HG03342 (cell line): ENCODE measurements at regions not wholly inside any gene's neighbourhood (a gene's known extent, or its start where the extent isn't known, plus 50 kb on each side); places are given as distances from the start of the nearest gene placed in this dataset.

Source experiments
- ATAC-seq: cut with Tn5 transposase; IDR thresholded peaks from one replicate; pipeline ENCODE4 v1.9.1; 2021; ENCODE audit warnings: mild to moderate bottlenecking, moderate library complexity; ENCODE audit not compliant: unreplicated experiment

- no peak for ATAC-seq
Measured at GRCh38 chr2:217219164-217219520, 359.3 kb upstream of the TNP1 start.

DNA sequence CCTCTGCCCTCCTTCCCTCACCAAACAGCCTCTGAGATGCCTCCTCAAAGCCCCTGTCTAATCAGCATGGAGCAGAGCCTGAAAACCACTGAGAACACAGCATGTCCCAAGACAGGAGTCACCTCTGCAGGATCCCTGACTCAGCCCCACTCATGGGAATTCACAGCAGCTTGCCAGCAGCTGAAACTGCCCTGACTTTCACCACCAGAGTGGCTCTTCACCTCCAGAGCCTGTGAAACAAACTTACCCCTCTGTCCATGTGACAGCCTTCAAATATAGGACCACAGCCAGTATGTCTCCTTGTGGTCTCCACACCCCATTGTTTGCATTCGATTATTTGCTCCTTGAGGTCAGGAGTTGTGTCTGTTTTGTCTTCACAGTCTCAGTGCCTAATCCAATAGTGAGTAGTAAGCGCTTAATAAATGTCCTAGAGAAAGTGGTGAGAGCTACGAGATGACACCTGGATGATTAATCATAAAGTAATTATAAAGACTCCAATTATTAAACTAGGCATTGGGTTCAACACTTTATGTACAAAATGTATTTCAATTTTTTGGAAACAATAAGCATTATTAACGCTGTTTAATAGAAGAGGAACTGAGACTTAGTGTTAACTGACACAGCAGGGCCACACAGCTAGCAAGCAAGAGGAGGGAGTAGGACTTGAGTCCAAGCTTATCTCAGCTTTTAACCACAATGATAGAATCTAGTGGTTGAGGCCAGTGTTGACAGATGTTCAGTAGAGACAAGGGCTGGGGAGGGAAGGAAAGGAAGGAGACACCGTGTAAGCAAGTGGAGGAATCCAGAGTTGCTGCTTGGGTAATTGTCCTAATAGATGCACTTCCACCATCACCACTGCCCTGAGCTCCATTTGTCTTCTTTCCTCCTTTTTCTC, 358.7 kb upstream of the TNP1 start:
- peak; percentile 57 for ATAC-seq

DNA sequence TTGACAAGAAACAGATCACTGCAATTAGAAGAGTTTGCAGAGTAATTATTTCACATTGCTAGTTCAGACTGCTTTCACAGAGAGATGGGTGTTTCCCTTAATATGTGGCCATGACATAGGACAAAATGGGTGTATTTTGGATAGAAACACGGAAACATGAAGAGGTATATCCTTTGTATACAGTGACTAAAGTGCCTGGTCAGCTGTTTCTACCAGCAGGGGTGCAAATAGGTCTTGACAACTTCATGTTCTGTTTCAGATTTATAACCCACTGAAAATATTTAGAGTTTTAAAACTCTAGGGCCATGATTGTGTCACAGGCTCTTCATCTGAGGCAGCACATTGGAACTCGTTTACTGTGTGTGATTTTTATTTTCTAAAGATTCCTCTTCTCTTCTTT, 357.1 kb upstream of the TNP1 start:
- no peak for ATAC-seq

DNA sequence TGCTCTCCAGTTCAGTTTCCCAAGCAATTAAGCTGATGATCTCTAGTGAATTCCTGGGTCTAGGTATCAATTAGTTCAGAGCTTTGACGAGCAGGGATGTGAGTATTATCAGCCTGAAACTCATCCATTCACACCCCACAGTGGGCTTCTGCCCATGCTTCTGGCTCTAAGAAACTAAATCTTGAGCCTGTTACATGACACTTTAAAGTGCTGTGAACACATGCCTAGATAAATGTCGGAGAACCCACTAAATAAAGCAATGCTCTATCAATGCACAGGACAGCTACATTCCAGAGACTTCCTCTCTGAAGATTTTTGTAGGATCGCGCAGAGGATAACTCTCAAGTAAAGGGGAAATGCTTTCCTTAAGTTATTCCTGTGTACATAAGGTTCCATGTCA, 356.5 kb upstream of the TNP1 start:
- no peak for ATAC-seq

- no peak for ATAC-seq
Measured at GRCh38 chr2:217215877-217216276, 356.0 kb upstream of the TNP1 start.

DNA sequence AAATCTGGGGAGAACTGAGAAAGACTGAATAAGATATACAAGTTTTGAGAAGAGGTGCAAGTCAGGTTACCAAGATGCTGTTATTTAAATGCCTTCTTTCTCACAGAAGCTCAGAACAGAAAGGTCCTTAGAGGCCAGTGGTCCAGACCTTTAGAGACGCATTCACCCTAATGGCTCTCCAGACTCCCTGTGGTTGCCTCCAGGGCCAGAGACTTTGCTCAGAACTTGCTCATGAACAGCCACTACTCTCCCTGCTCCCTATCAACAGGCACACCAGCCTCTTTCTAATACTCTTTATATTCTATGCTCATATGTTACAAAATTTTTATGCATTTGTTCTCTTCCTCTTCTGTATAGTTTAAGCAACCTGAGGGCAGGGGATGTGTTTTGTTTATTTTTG, 349.0 kb upstream of the TNP1 start:
- no peak for ATAC-seq

- ATAC-seq: no peak
Measured at GRCh38 chr2:217207699-217208010, 347.8 kb upstream of the TNP1 start.

DNA sequence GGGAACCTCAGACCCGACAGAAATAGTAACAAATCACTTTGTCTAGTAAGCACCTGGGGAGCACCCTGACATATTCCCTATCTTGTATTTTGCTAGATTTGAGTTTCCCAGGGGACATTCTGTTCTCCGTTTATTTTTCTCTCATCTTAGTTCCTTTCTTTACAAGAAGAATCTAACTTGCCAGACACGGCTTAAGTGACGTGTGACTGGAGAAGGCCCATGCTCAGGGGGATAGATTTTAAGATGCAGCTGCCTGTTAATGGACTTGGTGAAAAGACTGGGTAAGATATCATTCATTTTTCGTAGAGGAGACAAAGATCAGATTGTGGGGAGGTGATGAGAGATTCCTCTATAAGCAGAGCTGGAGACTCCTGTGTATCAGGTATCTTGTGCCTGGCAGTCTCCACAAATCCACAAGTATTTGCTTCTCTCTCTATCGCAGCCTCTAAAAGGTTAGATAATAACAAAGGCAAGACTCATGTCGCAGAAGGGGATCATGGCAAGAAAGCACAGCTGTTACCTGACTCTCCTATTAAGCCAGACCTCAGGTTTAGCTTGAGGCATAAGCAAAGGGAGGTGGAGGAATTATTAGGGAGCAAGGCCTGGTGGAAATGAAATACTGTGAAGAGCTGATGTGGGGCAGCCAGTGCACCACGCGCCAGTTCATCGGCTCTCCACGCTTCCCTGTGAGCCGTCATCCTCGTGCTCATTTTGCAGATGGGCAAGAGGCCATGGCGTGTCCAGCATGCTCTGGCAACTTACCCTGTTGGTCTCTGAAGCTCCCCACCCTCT, 347.2 kb upstream of the TNP1 start:
- ATAC-seq: no peak

DNA sequence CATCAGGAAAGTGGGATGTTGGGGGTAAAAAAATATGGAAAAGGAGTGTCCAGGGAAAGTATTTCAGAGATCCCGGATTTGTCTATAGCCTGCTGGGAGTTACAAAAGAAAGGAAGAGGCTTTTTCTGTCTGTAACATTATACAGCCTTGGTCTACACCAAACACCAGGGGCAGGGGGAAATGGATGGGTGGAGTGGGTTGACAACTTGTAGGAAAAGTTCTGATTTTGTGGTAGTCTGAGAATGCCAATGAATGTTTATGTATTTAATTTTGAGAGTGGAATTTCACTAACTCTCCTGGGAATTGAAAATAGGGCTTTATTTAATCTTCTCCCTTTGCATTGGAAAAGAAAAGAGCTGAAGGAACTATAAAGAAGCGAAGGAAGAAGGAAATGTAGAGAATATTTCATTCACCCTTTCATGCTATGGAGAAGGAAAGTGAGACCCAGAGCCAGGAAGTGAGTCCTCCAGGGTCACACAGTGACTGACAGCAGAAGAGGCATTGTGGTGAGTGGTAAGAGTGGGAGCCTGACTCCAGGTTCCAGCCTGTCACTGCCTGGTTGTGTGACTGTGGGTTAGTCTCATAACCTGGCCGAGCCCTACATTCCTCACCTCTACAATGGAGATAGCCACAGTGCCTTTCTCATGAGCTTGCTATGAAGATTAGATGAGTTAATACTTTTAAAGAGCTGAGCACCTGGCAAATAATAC, 346.3 kb upstream of the TNP1 start:
- no peak for ATAC-seq

DNA sequence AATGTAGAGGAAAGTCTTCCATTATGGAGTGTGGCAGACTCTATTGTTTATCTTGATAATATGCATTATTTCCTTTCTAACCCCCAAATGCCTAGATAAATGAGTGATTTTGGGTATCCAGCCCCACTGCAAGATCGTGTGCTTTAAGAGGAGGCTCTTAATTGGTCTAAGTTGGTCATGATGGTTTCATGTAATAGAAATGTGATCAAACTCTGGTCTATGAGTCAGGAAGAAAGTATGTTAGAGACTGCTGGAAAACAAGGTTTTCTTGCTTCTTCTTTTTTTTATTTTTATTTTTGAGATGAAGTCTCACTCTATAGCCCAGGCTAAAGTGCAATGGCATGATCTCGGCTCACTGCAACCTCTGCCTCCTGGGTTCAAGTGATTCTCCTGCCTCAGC, 344.5 kb upstream of the TNP1 start:
- no peak for ATAC-seq

DNA sequence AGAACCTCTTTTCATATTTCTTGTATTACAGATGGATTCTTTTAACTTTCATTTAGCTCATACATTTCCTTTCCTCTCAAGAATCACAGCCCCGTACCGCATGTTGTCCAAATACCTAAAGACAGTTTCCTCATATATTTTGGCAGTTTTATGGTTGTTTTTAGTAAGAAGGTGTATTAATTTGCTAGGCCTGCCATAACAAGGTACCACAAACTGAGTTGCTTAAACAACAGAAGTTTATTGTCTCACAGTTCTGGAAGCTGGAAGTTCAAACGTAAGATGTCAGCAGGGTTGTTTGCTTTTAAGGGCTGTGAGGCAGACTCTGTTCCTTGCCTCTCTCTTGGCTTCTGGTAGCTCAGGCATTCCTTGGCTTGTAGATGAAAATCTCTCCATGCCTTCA, 343.2 kb upstream of the TNP1 start:
- ATAC-seq: no peak

DNA sequence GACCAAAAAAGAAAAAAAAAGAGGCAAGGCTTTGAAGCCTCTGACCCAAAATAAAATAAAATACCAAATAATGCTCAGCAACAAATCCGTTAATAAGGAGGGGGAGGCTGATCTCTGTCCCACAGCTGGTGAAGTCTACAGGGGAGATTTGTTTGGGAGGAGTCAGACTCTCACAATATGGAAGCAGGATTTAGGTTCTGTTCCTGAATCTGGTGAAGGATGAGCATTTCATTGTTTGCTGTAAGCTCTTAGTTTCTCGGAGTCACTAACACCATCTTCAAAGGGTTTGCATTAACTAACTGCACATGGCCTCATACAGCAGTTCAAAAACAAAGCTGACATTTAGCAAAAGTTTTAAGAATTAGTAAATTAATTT, 339.4 kb upstream of the TNP1 start:
- no peak for ATAC-seq

DNA sequence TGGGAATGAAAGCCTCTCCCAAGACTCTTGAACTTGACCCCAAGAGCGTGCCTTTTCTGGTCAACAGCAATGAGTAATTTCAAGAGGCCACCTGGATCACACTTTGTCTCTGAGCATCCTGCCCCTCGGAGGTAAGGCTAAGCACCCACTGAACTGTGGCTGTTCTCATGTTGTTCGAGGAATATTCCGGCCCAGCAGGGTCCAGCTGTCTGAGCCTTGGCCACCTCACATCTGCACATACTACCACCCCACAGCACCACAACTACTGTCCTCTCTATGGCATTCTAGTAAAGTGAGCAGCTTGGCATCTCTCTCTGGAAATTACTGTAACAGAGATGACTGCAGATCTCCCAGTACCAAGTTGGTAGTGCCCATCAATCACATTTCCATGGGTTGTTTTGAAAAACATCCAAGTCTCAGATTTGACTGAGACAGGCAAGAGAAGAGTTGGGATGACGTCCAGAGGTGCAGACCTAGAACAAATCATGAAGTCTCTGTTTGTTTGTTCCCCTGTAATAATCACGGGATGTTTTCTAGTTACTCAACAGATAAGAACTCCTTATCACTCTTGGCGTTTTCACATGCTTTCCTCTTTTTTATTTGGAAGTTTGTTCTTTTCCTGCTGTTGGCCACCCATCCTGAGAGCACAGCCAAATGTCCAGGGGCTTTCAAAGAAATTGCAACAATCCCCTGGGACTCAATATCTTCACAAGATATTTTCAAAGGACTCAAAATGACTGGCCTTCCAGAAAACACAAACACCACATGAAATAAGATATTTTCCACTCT, 336.0 kb upstream of the TNP1 start:
- no peak for ATAC-seq

DNA sequence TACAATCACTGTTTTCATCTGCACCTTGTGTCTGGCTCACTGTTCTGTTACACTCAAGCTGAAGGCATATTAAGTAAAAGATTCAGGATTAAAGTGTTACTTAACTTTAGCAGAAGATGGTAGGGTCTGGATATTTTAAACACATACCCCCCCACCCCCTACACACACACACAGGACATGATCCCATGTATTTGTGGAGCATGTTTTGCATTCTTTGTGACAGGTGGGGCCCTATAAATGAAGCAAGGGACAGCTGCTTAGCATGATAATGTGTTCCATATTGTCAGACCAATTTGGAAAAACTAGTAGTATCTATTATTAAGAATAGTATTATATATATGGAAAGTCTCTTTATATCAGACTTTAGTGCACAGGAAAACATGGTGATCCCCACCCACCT, 335.2 kb upstream of the TNP1 start:
- ATAC-seq: no peak

- no peak for ATAC-seq
Measured at GRCh38 chr2:217193431-217194340, 333.8 kb upstream of the TNP1 start.

DNA sequence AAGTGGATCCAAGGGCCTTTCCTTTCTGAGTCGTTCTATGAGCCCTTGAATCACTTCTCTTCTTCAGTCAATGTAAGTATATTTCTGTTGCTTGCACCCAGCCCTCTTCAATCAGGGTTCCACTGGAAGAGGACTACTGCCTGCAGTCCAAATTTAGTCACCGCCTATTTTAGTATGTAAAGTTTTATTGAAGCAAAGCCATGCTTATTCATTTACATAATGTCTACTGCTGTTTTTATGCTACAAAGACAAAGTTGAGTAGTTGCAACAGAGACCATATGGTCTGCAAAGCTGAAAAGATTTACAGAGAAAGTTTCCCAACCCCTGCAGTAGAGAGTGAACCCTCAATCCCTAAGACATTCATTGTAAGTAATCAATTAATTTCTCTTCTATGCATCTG, 332.5 kb upstream of the TNP1 start:
- ATAC-seq: no peak

DNA sequence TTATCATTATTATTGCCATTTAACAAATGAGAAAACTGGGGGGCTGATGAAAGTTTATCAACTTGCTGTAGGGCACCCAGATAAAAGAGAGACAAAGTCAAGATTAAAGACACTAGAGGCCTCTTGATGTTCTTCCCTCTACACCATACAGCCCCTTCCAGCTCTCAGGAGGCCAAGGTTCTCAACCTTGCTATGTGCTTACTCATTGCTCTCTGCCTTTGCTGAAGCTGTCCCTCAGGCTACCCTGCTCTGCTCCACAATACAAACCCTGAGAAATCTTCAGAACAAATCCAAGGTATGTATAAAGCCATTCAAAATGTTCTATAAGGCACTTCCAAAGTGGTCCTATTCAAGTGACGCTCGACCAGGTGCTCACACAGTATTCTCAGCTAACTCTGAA, 329.9 kb upstream of the TNP1 start:
- ATAC-seq: no peak

DNA sequence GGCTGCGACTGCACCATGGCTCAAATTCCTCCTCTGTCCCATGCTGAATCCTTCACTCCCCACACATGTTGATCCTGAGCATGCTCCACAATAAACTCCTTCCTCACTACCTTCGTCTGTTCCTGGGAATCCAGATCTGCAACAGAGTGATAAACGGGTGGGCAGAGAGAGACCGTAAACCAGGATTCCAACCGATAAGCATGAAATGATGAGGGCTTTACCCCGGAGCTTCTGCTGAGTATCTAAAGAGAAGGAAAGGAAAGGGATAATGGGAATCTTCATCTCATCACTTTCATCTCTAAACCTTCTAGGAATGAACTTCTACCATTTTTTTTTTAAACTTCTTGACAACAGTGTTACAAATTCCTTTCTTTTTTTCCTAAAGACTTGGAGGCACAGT, 329.3 kb upstream of the TNP1 start:
- no peak for ATAC-seq

GRCh38 chr2:217186668-217187159, 326.9 kb upstream of the TNP1 start:
- ATAC-seq: no peak

DNA sequence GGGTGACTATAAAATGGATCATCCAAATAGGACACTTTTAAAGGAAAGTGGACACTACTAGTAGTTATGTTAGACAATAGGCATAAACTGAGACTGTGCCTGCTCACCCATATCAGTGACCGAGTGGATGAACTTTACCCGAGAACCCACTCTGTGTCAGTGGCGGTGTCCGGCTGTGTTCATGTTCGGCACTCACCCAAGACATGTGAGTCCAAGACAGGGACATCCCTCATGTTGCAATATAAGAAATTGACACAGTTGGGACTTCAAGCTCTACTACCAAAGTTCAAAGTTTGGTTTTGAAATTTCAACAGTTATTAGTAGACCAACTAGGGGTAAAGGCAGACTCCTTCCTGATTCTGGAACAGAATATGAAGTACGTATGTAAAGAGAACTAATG, 326.3 kb upstream of the TNP1 start:
- no peak for ATAC-seq
